H1 (cell line): ENCODE measurements at regions not wholly inside any gene's neighbourhood (a gene's known extent, or its start where the extent isn't known, plus 50 kb on each side); places are given as distances from the start of the nearest gene placed in this dataset.

Experiments
- CTCF ChIA-PET: fragments of 300-600 bp; sonication (Branson Sonifier 250); formaldehyde crosslinking; loops from one replicate; lab custom pipeline; 2021; ENCODE audit not compliant: partially characterized antibody; lab: Charles Lee
- POLR2A ChIA-PET: fragments of 300-600 bp; sonication (Branson Sonifier 250); formaldehyde crosslinking; loops from one replicate; lab custom pipeline; 2021; ENCODE audit warnings: inconsistent platforms; ENCODE audit not compliant: partially characterized antibody; lab: Charles Lee
- DNase-seq, 2 experiments: peaks; one replicate each; pipeline versions ENCODE4 v3.0.0 to v3.0.0-alpha.2; 2010 to 2022; ENCODE audit warnings: low spot score in 2 of 2, low read depth in 1 of 2, mixed read lengths in 1 of 2
- FAIRE-seq: peaks from 2 replicates; lab custom pipeline; 2011; peaks lifted over from hg19 to GRCh38; lab: Jason Lieb, UNC
- H2AFZ ChIP-seq: 2 replicates; pipeline ENCODE4 v1.8.1; 2012; ENCODE audit warnings: low read length, inconsistent platforms
- H2AK5ac ChIP-seq: 2 replicates; pipeline ENCODE4 v1.6.1; 2013; ENCODE audit warnings: low read depth, low read length
- H2BK120ac ChIP-seq: replicated peaks from 2 replicates; pipeline ENCODE3; 2013; ENCODE audit warnings: low read depth, low read length, inconsistent platforms
- H2BK12ac ChIP-seq: 2 replicates; pipeline ENCODE4 v1.6.1; 2013; ENCODE audit warnings: low read depth, low read length
- H2BK15ac ChIP-seq: 2 replicates; pipeline ENCODE4 v1.6.1; 2013; ENCODE audit warnings: low read length
- H2BK20ac ChIP-seq: 2 replicates; pipeline ENCODE4 v1.6.1; 2013; ENCODE audit warnings: low read length
- H2BK5ac ChIP-seq: 2 replicates; pipeline ENCODE4 v1.6.1; 2013; ENCODE audit warnings: low read depth, low read length
- H3K14ac ChIP-seq: 2 replicates; pipeline ENCODE4 v1.6.1; 2013; ENCODE audit warnings: inconsistent platforms; ENCODE audit not compliant: insufficient read length
- H3K18ac ChIP-seq: 2 replicates; pipeline ENCODE4 v1.6.1; 2013; ENCODE audit warnings: low read length; ENCODE audit errors: extremely low read depth
- H3K23ac ChIP-seq: 2 replicates; pipeline ENCODE4 v1.6.1; 2013; ENCODE audit warnings: inconsistent platforms; ENCODE audit not compliant: insufficient read length
- H3K23me2 ChIP-seq: 2 replicates; pipeline ENCODE4 v1.6.1; 2013; ENCODE audit warnings: low read depth, low read length
- H3K27ac ChIP-seq: 2 replicates; pipeline ENCODE4 v1.6.1; 2011; ENCODE audit warnings: low read depth, low read length, inconsistent platforms
- H3K27me3 ChIP-seq, 4 experiments: replicated peaks in 1 of 4; 1 replicate in 1 of 4; 2 replicates in 3 of 4; pipeline versions ENCODE4 v1.6.1 to v1.8.1; 2011 to 2013; ENCODE audit warnings: low read length in 3 of 4, mild to moderate bottlenecking in 3 of 4, inconsistent platforms in 2 of 4, mixed read lengths in 2 of 4, moderate library complexity in 1 of 4; ENCODE audit not compliant: control insufficient read depth in 3 of 4, insufficient read depth in 3 of 4; ENCODE audit errors: extremely low read depth in 1 of 4
- H3K36me3 ChIP-seq, 4 experiments: 2 replicates each; pipeline versions ENCODE4 v1.6.1 to v1.8.1; 2011 to 2013; ENCODE audit warnings: mild to moderate bottlenecking in 4 of 4, low read length in 3 of 4, moderate library complexity in 2 of 4, control low read depth in 1 of 4, inconsistent platforms in 1 of 4; ENCODE audit not compliant: insufficient read depth in 4 of 4, control insufficient read depth in 2 of 4
- H3K4ac ChIP-seq: replicated peaks from 2 replicates; pipeline ENCODE3; 2013; ENCODE audit warnings: low read length, low read depth, mixed read lengths, inconsistent platforms; ENCODE audit not compliant: insufficient read length
- H3K4me1 ChIP-seq, 4 experiments: replicated peaks in 1 of 4; 1 replicate in 1 of 4; 2 replicates in 3 of 4; pipeline versions ENCODE4 v1.6.1 to v1.8.1; 2011 to 2013; ENCODE audit warnings: low read length in 3 of 4, inconsistent platforms in 2 of 4, mixed read lengths in 1 of 4; ENCODE audit not compliant: insufficient read depth in 4 of 4, control insufficient read depth in 3 of 4
- H3K4me2 ChIP-seq, 2 experiments: 2 replicates each; pipeline versions ENCODE4 v1.6.1 to v1.8.1; 2011 to 2013; ENCODE audit warnings: low read depth in 2 of 2, low read length in 2 of 2, control low read depth in 1 of 2, inconsistent platforms in 1 of 2, mild to moderate bottlenecking in 1 of 2; ENCODE audit not compliant: insufficient read depth in 1 of 2
- H3K4me3 ChIP-seq, 4 experiments: fragments of 200-600, 300-600 bp in 1 of 4; sonication (generic), shearing (Covaris generic), sonication (Bioruptor Twin) in 1 of 4; 2 replicates each; pipeline versions ENCODE4 v1.5.1 to v1.8.1; 2011 to 2016; ENCODE audit warnings: low read length in 4 of 4, low read depth in 3 of 4, control low read depth in 2 of 4, inconsistent platforms in 2 of 4, mild to moderate bottlenecking in 2 of 4, mixed read lengths in 1 of 4, moderate library complexity in 1 of 4; ENCODE audit not compliant: insufficient read depth in 2 of 4; ENCODE audit errors: extremely low read depth in 1 of 4
- H3K56ac ChIP-seq: replicated peaks from 2 replicates; pipeline ENCODE3; 2013; ENCODE audit warnings: low read depth, mild to moderate bottlenecking, mixed read lengths, low read length, inconsistent platforms; ENCODE audit not compliant: insufficient read length
- H3K79me1 ChIP-seq: 2 replicates; pipeline ENCODE4 v1.6.1; 2013; ENCODE audit warnings: low read depth, low read length, control low read depth
- H3K79me2 ChIP-seq, 2 experiments: 2 replicates each; pipeline versions ENCODE4 v1.6.1 to v1.8.1; 2012 to 2013; ENCODE audit warnings: low read length in 2 of 2, mild to moderate bottlenecking in 2 of 2, inconsistent platforms in 1 of 2; ENCODE audit not compliant: insufficient read depth in 2 of 2, control insufficient read depth in 1 of 2
- H3K9ac ChIP-seq, 4 experiments: replicated peaks in 1 of 4; 1 replicate in 1 of 4; 2 replicates in 3 of 4; pipeline versions ENCODE4 v1.6.1 to v1.8.1; 2011 to 2013; ENCODE audit warnings: low read depth in 3 of 4, low read length in 3 of 4, control low read depth in 2 of 4, mild to moderate bottlenecking in 2 of 4, moderate library complexity in 2 of 4, inconsistent platforms in 1 of 4; ENCODE audit errors: extremely low read depth in 1 of 4
- H3K9me3 ChIP-seq, 2 experiments: 2 replicates each; pipeline versions ENCODE4 v1.6.1 to v1.8.1; 2012 to 2013; ENCODE audit warnings: mild to moderate bottlenecking in 2 of 2, moderate library complexity in 2 of 2, control low read depth in 1 of 2, inconsistent platforms in 1 of 2, low read depth in 1 of 2, low read length in 1 of 2, mixed read lengths in 1 of 2; ENCODE audit not compliant: insufficient read depth in 2 of 2
- H4K20me1 ChIP-seq, 2 experiments: replicated peaks in 1 of 2; 2 replicates each; pipeline versions ENCODE3 to v1.8.1; 2011 to 2013; ENCODE audit warnings: inconsistent platforms in 2 of 2, low read length in 2 of 2, mild to moderate bottlenecking in 1 of 2; ENCODE audit not compliant: insufficient read depth in 2 of 2, control insufficient read depth in 1 of 2
- H4K5ac ChIP-seq: 2 replicates; pipeline ENCODE4 v1.6.1; 2013; ENCODE audit warnings: low read length, low read depth, mixed read lengths, inconsistent platforms; ENCODE audit not compliant: insufficient read length
- H4K8ac ChIP-seq: 2 replicates; pipeline ENCODE4 v1.8.0; 2013; ENCODE audit warnings: mild to moderate bottlenecking, moderate library complexity, low read length, inconsistent platforms; ENCODE audit not compliant: insufficient read depth; ENCODE audit errors: extremely low read depth
- H4K91ac ChIP-seq: replicated peaks from 2 replicates; pipeline ENCODE3; 2013; ENCODE audit warnings: low read length, mixed read lengths, inconsistent platforms; ENCODE audit not compliant: insufficient read length
- JUN ChIP-seq: IDR thresholded peaks from 2 replicates; pipeline ENCODE4 v1.6.1; 2011; ENCODE audit warnings: low read depth, mild to moderate bottlenecking, improper control_type of control experiment, low read length
- JUND ChIP-seq: IDR thresholded peaks from 2 replicates; pipeline ENCODE4 v1.6.1; 2011; ENCODE audit warnings: mild to moderate bottlenecking, improper control_type of control experiment, low read length
- RBBP5 ChIP-seq: IDR thresholded peaks from 2 replicates; pipeline ENCODE4 v1.7.1; 2012; ENCODE audit warnings: low read depth, mild to moderate bottlenecking, inconsistent platforms, low read length, moderate library complexity, borderline replicate concordance
- SIX5 ChIP-seq: IDR thresholded peaks from 2 replicates; pipeline ENCODE4 v1.6.1; 2011; ENCODE audit warnings: mild to moderate bottlenecking, low read depth, low read length
- SRF ChIP-seq: IDR thresholded peaks from 2 replicates; pipeline ENCODE4 v1.6.1; 2011; ENCODE audit warnings: mild to moderate bottlenecking, low read depth, low read length, moderate library complexity
- WGBS, 2 experiments: shearing (Covaris generic) in 1 of 2; methylation state at CpG; one replicate each; pipeline versions ENCODE4 v1.1.6 to v1.1.7; 2013 to 2015; ENCODE audit warnings: low lambda C conversion rate in 2 of 2, mixed read lengths in 2 of 2, inconsistent platforms in 1 of 2, low coverage in 1 of 2, missing lambda C conversion rate in 1 of 2; ENCODE audit not compliant: insufficient replicate concordance in 2 of 2, insufficient coverage in 1 of 2, insufficient read length in 1 of 2; ENCODE audit errors: extremely low coverage in 1 of 2, missing lambda C conversion rate in 1 of 2; 5-methylcytosine and 5-hydroxymethylcytosine counted together

GRCh38 chr17:12402963-12403622 is 262.6 kb upstream of the MYOCD start:
- no peak overlapping the region for H4K8ac ChIP-seq
- POLR2A ChIA-PET, result no interaction called here
- no peak overlapping the region for H3K18ac ChIP-seq
- no peaks in the 10 kb centered on the region; the same call in 1 of the 2 replicates for H3K23me2 ChIP-seq
- no peak overlapping the region for H2BK12ac ChIP-seq
- H3K4me1 ChIP-seq, result no peaks in the 10 kb centered on the region
- DNase-seq, result no peak
- H4K91ac ChIP-seq, result no peak overlapping the region
- no peak overlapping the region for H2BK15ac ChIP-seq
- H4K20me1 ChIP-seq, result peaks cover 0 to 2% of the 10 kb centered on the region in 2 experiments
- H2BK120ac ChIP-seq, result no peak overlapping the region
- H3K79me2 ChIP-seq, result no peaks in the 10 kb centered on the region
- TF ChIP-seq SIX5 (no peak), RBBP5 (no peak), SRF (no peak), JUN (no peak), JUND (no peak)
- H2AFZ ChIP-seq, result no peak overlapping the region
- no peak overlapping the region for H3K23ac ChIP-seq
- H3K4ac ChIP-seq, result no peak overlapping the region
- no peaks in the 10 kb centered on the region for H3K36me3 ChIP-seq
- no peak overlapping the region for H3K4me2 ChIP-seq
- no peak overlapping the region for H4K5ac ChIP-seq
- no peak overlapping the region for H2BK20ac ChIP-seq
- FAIRE-seq, result no peak
- H2AK5ac ChIP-seq, result no peak overlapping the region
- CTCF ChIA-PET, result interaction anchor here (0.6 to 1.4 kb wide), 2 partner anchors 60 to 277 kb away, joined by 3 read pairs; no protein-coding TSS in a partner anchor
- no peaks in the 10 kb centered on the region for H3K79me1 ChIP-seq
- H3K9ac ChIP-seq, result no peak overlapping the region
- no peak overlapping the region for H3K4me3 ChIP-seq
- no peaks in the 10 kb centered on the region for H3K27me3 ChIP-seq
- WGBS, 2 experiments, result 94% methylated on average over 5 of the region's 5 CpGs; no CpG with 5 or more reads in 1 of the 2 experiments
- no peaks in the 10 kb centered on the region for H3K9me3 ChIP-seq
- H3K27ac ChIP-seq, result no peak overlapping the region
- no peak overlapping the region for H3K56ac ChIP-seq
- H2BK5ac ChIP-seq, result no peak overlapping the region
- H3K14ac ChIP-seq, result no peak overlapping the region
